ENCODE measurements at regions not wholly inside any gene's neighbourhood (a gene's known extent, or its start where the extent isn't known, plus 50 kb on each side); places are given as distances from the start of the nearest gene placed in this dataset.

DNA sequence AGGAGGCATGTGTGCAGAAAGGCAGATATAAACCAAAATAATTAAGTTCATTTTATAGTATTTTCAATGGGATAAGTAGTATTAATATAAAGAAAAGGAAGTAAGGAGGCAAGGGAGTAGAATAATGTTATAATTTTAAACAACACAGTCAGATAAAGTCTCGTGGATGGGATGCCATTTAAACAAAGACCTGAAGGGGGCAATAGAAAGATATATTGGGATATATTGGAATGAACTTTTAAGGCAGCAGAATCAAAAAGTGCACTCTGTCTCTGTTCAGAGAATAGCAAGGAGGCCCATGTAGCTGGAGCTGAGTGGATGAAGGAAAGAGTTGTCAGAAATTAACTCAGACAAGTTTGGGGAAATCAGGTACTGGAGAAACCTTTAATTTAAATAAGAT lies 158.7 kb downstream of the CGGBP1 start:
- H3K4me3 ChIP-seq (ENCODE audit: low read depth, low read length): no peak overlapping the region
- TF ChIP-seq, protein P1, sequence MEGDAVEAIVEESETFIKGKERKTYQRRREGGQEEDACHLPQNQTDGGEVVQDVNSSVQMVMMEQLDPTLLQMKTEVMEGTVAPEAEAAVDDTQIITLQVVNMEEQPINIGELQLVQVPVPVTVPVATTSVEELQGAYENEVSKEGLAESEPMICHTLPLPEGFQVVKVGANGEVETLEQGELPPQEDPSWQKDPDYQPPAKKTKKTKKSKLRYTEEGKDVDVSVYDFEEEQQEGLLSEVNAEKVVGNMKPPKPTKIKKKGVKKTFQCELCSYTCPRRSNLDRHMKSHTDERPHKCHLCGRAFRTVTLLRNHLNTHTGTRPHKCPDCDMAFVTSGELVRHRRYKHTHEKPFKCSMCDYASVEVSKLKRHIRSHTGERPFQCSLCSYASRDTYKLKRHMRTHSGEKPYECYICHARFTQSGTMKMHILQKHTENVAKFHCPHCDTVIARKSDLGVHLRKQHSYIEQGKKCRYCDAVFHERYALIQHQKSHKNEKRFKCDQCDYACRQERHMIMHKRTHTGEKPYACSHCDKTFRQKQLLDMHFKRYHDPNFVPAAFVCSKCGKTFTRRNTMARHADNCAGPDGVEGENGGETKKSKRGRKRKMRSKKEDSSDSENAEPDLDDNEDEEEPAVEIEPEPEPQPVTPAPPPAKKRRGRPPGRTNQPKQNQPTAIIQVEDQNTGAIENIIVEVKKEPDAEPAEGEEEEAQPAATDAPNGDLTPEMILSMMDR (IDR thresholded peaks at IDR 0.05; ENCODE audit: low read depth, low read length): no peak
- no peak for DNase-seq (ENCODE audit: low read depth, low spot score)
- in situ Hi-C loops (cut with HindIII; ENCODE audit: low sequenced_read_pairs): no loop called here

- DNase-seq (ENCODE audit: low read depth, low spot score): no peak
- TF ChIP-seq, protein P1 (IDR thresholded peaks at IDR 0.05; ENCODE audit: low read depth, low read length): no peak
- H3K4me3 ChIP-seq (ENCODE audit: low read depth, low read length): no peak overlapping the region
- in situ Hi-C loops (cut with HindIII; ENCODE audit: low sequenced_read_pairs): no loop called here
Observed at GRCh38 chr3:87898971-87899370, 159.8 kb downstream of the CGGBP1 start.

GRCh38 chr3:87895983-87896382 lies 162.8 kb downstream of the CGGBP1 start:
- TF ChIP-seq, protein P1 (IDR thresholded peaks at IDR 0.05; ENCODE audit: low read depth, low read length): no peak
- no peak overlapping the region for H3K4me3 ChIP-seq (ENCODE audit: low read depth, low read length)
- in situ Hi-C loops (cut with HindIII; ENCODE audit: low sequenced_read_pairs): no loop called here
- no peak for DNase-seq (ENCODE audit: low read depth, low spot score)

- in situ Hi-C loops (cut with HindIII; ENCODE audit: low sequenced_read_pairs): no loop called here
- H3K4me3 ChIP-seq (ENCODE audit: low read depth, low read length): no peak overlapping the region
- DNase-seq (ENCODE audit: low read depth, low spot score): peak; percentile 24
- TF ChIP-seq, protein P1 (IDR thresholded peaks at IDR 0.05; ENCODE audit: low read depth, low read length): no peak
Observed at GRCh38 chr3:87873136-87873535, 185.7 kb downstream of the CGGBP1 start.

DNA sequence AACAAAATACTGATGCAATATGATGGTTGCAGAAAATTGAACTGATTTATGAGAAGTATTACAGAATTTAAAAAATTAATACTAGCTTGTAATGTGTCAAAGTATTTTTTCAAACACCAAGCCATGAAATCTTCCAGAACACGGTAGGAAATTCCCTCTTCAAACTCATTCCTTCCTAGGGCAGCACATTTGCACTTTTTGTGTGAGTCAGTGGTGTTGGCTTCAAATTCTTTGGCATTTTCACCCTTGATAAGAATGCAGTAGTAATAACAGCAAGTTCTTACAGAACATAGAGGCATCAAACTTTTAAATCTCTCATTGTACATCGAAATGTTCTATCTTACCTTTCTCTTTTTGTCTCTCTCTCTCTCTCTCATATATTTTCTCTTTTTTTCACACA lies 191.8 kb downstream of the CGGBP1 start:
- no peak overlapping the region for H3K4me3 ChIP-seq (ENCODE audit: low read depth, low read length)
- TF ChIP-seq, protein P1 (IDR thresholded peaks at IDR 0.05; ENCODE audit: low read depth, low read length): no peak
- DNase-seq (ENCODE audit: low read depth, low spot score): peak; percentile 8
- in situ Hi-C loops (cut with HindIII; ENCODE audit: low sequenced_read_pairs): no loop called here

DNA sequence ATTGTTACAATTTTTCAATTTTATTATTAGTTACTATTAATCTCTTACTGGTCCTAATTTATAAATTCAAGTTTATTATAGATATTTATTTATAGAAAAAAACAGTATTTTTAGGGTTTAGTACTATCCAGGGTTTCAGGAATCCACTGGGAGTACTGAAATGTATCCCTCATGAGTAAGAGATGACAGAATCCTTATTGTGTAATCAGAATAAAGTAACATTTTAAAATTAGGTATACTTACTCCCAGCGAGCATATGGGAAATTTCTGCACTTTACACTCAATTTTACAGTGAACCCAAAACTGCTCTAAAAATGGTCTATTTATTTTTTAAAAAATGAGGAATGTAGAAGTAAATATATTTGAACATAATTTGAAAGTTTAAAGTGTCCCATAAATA lies 202.7 kb downstream of the CGGBP1 start:
- H3K4me3 ChIP-seq (ENCODE audit: low read depth, low read length): no peak overlapping the region
- TF ChIP-seq, protein P1 (IDR thresholded peaks at IDR 0.05; ENCODE audit: low read depth, low read length): no peak
- no peak for DNase-seq (ENCODE audit: low read depth, low spot score)
- in situ Hi-C loops (cut with HindIII; ENCODE audit: low sequenced_read_pairs): no loop called here

GRCh38 chr3:87855616-87856015 lies 203.2 kb downstream of the CGGBP1 start:
- no peak overlapping the region for H3K4me3 ChIP-seq (ENCODE audit: low read depth, low read length)
- DNase-seq (ENCODE audit: low read depth, low spot score): peak; percentile 41
- in situ Hi-C loops (cut with HindIII; ENCODE audit: low sequenced_read_pairs): no loop called here
- TF ChIP-seq, protein P1 (IDR thresholded peaks at IDR 0.05; ENCODE audit: low read depth, low read length): no peak

Measured in astrocyte of the spinal cord (primary cell).